ENCODE measurements at regions not wholly inside any gene's neighbourhood (a gene's known extent, or its start where the extent isn't known, plus 50 kb on each side); places are given as distances from the start of the nearest gene placed in this dataset.
"Not testable (repeated sequence)": the region's sequence is repeated elsewhere in the genome, so short reads cannot be mapped to it uniquely, and the experiment has no call there.

DNA sequence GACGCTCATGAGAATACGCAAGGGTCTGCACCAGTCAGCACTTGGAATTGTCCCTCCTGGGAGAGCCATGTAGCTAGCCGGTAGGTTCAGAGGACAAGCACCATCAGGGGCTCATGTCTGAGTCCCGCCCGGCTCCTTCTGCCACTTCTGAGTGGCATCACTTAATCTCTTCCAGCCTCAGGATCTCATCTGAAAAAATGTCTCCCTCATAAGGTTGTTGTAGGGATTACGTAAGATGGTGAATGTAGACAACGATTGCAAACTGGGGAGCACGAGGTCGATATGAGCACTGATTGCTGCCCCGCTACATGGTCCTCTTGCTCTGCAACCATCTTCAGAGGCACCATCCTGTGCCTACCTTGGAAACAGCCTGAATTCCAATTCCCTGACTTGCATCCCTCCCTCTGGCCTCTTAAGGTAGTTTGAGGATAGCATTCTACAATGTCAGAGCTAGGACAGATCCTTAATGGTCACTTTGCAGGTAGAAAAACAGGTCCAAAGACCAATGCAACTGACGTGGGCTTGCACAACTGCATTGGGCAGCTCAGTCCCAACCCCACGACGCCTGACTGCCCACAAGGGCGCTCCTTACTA lies 115.8 kb upstream of the TMEM45B start:
- no peak for DNase-seq (ENCODE audit: low read depth)

DNA sequence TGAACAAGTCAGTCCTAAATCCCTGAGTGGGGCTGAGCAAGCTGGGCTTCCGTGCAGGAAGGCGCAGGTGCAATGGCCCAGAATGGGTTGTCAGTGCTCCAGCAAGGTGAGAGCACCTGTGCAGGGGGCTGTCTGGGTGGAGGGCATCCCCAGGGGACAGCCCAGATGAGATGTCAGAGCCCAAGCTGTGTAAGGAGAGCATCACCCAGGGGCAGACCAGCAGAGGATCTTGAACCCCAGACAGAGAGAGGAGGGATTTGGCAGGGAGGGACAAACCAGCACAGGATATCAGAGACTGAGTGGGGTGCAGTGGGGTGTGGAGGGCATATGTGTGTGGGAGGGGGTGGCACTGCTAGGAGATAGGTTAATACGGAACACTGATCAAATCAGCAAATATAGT lies 114.9 kb upstream of the TMEM45B start:
- DNase-seq (ENCODE audit: low read depth) = no peak

DNA sequence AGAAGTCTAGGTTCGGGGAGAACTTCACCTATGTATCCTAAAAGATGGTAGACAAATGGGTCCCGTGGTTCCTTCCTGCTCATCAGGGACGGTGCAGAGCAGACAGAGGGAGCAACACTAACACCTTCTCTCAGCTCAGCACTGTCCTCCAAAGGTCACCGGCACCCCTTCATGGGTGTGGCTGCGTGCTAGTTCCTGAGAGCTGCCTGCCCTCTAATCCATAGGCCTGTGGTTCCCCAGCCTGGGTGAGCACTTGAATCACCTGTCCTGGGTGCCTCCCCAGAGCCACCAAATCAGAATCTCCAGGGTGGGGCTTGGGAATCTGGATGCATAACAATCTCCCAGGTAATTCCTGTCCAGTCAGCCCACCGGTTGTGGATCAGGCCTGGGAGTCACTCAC lies 113.9 kb upstream of the TMEM45B start:
- no peak for DNase-seq (ENCODE audit: low read depth)

DNA sequence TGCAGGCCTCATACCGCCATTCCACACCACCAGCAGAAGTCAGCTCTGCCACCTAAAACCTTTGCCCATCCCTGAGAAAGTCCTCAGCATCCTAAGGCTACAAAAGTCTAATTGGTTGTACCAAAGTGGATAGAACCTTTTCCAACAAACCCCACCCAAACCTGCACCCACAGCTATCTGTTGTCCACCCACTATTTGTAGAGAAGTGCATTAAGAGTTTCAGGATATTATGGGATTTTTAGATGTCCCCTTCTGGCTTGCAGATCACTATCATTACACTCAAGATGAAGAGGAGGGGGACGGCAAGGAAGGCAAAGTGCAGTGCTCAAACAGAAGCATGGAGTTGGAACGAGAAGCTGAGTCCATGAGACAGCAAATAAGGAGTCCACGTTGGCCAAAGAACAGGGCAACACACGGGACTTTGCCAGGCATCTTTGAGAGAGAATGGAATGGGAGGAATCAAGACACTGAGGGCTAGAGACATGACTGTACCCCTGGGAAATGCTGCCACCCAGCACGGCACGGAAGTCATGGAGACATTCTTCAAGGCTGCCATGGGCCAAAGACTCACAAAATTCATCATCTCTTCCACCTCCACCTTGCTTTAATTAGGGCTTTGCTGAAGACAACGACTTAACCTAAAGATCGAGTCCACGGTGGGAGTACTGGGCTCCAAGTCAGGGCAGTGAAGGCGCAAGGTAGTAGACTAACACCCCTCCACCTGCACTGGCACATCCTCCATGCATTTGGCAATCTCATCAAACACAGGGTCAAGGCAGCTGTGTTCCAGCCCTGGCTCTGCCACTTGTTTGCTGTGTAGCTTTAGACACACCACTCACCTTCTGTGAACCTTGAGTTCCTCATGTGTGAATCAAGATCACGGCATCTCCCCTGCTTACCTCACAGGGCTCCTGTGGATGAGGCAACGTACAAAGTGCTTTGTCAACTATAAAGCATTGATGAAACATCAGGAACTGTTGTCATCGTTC lies 112.9 kb upstream of the TMEM45B start:
- DNase-seq (ENCODE audit: low read depth) = no peak

DNA sequence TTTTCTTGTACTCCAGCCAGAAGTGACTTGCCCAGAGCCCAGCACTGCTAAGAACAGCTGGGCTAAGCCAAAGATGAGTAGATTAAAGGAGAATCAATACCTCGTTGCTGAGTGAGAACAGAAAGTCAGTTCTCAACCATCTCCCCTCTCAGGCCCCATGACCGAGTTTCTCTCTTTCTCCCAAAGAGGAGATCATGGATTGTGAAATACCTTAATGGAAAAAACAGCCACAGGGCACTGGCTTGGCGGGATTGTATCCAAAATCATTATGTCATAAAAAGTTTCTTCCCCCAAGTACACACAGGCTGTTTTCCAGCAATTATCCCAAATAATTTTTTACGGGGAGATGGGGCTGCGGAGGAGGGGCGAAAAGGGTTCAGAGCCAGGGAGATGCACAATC lies 111.8 kb upstream of the TMEM45B start:
- DNase-seq (ENCODE audit: low read depth) = no peak

DNA sequence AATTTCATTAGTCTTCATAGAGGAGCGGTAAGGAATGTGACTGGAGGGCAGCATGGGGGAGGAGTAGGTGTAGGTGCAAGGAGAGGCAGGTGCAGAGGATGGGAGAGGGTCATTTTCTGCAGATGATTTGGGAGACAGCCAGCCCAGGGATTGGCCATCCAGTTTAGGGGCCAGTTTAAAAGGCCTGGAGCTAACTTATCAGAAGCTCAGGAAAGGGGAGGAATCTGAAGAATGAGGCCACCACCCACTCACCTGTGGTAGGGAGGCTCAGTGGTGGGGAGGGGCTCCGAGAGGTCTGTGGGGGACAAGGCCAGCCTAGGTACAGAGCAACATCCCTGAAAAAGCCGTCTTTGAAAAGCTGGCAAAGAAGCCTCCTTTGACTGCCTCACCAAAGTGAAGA lies 110.8 kb upstream of the TMEM45B start:
- no peak for DNase-seq (ENCODE audit: low read depth)

DNA sequence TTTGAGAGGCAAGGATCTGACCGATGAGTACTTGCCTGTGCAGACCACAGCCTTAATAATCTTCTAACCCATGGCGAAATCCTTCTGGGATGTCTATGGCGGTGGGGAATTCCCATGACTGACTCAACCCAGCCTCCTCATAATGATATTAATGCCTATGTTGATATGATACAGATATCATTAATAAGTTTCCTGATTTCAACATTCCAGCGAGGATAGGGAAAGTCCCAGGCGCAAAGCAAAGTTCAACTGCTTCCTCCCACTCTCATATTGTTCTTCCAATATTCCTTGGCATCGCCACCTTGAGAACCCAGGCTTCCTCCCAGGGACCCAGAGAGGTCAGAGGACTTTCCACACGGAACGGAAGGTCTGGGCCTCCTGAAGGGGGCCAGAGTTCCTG lies 110.3 kb upstream of the TMEM45B start:
- DNase-seq (ENCODE audit: low read depth) = no peak

DNA sequence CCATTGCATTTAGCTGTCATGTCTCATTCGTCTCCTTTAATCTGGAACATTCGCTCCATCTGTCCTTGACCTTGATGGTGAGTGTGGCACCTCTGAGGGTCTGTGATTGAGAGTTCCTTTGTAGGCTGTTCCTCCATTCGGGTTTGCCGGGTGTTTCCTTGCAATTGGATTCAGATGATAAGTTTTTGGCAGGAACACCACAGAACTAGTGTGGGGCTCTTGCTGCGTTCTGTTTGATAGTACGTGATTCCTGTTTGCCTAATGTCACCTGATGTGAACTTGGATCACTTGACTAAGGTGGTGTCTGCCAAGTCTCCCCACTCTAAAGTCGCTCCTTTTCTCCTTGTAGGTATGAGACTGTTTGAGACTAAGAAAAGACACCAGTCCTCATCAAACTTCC lies 109.7 kb upstream of the TMEM45B start:
- DNase-seq (ENCODE audit: low read depth) = no peak

DNA sequence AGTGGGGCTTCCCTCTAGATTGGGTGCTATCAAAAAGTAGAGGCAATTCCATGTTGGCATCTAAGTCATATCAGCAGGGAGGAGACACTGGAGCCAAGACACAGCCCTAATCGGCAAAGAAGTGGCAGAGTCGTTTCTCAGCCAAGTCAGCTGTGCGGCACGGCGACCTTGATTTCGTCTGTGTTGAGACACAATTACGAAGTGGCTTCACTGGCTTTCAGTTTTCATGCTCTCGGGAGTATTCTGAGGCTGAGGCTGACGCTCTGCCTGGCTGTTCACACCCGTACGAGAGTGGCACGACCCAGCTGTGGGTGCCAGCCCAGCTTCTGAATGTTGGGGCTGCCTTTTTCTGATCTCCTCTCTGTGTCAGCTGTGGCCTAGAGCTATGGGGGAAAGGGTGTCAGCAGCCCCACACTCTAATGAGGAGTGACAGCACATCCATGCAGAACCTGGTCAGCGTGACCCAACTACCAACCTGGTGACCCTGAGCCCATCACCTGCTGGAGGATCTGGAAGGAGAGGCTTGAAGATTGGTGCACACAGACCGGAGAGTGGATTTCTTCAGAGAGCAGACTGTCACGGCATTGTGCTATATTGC lies 105.7 kb upstream of the TMEM45B start:
- DNase-seq (ENCODE audit: low read depth) = no peak

DNA sequence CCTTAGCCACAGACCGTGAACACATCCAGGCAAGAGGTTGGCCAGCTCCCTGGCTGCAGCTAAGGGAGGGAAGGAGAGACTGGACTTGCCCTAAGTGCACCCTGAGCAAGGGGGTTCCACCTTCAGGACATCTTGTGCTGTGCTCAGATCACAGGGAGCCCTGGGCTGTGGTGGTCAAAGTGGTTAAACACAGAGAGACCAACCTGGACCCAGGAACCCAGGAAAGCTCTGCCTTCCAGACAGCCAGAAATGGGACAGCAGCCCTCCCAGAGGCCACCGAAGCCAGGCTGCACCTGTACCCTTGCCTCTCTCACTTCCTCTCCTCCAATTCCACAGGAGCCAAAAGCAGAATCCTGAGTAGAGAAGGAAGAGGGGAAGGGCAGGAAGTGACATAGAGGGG lies 105.2 kb upstream of the TMEM45B start:
- no peak for DNase-seq (ENCODE audit: low read depth)

DNA sequence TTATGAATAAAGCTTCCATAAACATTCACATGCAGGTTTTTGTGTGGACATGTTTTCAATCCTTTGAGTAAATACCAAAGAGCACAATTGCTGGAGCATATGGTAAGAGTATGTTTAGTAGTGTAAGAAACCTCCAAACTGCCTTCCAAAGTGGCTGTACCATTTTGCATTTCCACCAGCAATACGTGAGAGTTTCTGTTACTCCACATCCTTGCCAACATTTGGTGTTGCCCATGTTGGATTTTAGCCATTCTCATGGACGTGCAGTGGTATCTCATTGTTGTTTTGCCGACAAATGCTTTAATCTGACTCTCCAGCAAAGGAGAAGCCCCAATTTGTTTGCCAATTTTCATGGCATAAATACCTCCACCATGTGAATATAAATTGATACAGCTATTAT lies 103.9 kb upstream of the TMEM45B start:
- DNase-seq (ENCODE audit: low read depth) = no peak

DNA sequence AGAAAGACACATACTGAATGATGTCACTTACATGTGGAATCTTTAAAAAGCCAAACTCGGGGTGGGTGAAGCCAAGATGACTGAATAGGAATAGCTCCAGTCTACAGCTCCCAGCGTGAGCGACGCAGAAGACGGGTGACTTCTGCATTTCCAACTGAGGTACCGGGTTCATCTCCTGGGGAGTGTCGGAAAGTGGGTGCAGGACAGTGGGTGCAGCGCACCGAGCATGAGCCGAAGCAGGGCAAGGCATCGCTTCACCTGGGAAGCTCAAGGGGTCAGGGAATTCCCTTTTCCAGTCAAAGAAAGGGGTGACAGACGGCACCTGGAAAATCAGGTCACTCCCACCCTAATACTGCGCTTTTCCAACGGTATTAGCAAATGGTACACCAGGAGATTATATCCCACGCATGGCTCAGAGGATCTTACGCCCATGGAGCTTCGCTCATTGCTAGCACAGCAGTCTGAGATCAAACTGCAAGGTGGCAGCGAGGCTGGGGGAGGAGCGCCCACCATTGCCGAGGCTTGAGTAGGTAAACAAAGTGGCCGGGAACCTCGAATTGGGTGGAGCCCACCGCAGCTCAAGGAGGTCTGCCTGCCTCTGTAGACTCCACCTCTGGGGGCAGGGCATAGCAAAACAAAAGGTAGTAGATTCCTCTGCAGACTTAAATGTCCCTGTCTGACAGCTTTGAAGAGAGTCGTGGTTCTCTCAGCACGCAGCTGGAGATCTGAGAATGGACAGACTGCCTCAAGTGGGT lies 103.0 kb upstream of the TMEM45B start:
- not testable (repeated sequence) for DNase-seq (ENCODE audit: low read depth)

DNA sequence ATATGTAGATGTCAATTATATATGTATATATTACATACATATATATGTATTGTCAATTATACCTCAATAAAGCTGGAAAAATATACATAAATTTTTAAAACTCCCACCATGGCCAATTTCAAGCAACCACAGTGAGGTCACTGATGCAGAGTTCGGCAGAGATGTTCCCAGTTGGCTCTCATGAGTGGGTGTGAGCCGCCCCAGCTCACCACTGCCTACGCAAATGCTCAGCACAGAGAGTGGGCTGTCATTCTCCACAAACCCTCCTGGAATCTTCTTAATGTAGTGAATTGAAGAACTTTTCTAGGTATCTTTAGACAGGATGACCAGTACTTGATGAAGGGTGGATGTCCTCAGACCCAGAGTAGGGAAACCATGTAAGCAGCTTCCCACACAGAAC lies 96.6 kb upstream of the TMEM45B start:
- DNase-seq (ENCODE audit: low read depth) = no peak

DNA sequence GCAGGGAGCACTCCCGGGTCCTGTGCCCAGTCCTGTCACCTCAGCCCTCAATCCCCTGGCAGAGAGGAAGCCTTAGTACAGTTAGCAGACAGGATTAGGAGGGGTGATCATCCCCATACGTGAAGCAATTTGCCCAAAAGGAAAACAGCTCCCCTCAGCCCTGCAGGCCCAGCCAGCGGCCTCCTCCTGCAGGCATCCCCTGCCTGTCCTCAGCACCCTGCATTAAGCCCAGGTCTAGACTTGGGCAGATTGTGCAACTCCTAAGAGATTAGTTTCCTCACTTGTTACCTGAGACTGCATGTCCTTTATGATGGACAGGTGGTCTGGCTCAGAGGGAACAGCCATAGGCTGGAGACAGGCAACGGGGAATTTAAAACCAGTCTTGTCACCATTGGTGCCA lies 95.5 kb upstream of the TMEM45B start:
- DNase-seq (ENCODE audit: low read depth) = no peak

DNA sequence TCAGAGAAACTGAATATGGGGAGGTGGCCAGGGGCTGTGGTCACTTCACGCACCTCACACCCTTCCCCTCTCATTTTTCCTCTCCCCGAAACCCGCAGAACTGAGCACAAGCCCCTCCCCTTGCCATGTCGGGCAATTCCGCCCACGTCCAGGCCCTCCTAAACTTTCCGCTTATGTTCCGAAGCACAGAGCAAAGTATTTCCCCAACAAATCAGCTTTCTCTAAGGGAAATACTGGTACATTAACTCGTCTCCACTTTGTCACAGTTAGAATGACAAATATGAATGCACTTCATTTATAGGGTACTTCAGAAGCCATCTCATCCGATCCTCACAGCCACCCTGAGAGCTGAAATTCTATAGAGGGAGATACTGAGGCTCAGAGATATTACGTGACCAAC lies 94.7 kb upstream of the TMEM45B start:
- DNase-seq (ENCODE audit: low read depth) = no peak

DNA sequence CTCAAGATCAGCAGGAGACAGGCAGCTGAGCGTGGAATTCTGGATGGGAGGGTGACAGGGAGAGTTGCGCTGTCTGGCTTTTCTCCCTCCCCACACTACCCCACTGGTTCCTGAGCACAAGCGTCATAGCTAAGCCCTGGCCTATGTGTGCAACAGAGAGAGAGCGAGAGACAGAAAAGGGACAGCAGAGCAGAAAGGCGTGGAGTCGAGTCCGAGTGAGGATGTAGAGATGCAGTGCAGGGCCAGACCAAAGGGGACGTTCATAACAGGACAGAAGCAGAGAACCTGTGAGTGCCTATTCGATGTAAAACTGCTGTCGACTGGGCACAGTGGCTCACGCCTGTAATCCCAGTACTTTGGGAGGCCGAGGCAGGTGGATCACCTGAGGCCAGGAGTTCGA lies 94.0 kb upstream of the TMEM45B start:
- no peak for DNase-seq (ENCODE audit: low read depth)

DNA sequence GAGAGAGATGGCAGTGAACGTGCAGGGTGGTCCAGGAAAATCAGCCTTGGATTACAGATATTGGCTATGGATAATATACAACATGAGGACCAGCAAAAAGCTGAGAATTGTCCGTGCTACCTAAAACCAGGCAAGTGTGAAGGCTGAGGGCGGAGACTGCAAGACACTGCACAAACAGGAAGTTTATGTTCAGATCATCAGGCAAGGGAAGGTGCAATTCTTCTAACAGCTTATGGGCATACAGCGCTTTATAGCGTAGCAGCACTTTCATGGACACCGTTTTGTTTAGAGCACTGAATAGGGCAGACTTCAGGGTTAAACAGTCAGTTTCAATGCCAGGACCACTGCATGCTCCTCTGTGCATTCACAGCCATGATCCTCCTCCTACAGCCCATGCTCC lies 93.1 kb upstream of the TMEM45B start:
- no peak for DNase-seq (ENCODE audit: low read depth)

DNA sequence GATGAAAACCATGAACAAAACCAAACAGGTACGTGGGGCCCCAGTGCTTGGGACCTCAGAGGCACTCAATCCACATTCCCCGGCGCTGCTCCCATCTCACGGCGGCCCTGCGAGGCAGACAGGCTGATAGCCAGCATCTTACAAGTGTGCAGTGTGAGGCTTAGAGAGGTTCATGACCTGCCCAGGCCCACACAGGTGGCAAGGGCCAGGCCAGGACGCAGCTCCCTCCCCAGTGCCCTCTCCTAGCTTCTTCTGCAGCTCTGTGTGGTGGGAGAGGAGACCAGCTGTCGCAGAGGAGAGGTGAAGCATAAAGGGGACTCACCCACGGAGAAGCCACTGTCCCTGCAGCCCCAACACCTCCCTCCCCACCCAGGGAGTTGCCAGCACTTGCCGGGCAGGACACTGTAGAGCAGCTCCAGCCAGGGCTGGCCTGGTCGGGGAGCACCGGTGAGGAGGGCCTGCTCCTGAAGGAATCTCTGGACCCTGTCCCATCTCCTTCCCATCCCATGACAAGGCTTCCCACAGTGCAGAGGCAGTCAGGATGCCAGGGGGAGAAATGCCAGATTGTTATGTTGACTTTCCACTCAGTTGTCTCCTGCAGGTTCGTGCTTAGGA lies 92.4 kb upstream of the TMEM45B start:
- DNase-seq (ENCODE audit: low read depth) = no peak

DNA sequence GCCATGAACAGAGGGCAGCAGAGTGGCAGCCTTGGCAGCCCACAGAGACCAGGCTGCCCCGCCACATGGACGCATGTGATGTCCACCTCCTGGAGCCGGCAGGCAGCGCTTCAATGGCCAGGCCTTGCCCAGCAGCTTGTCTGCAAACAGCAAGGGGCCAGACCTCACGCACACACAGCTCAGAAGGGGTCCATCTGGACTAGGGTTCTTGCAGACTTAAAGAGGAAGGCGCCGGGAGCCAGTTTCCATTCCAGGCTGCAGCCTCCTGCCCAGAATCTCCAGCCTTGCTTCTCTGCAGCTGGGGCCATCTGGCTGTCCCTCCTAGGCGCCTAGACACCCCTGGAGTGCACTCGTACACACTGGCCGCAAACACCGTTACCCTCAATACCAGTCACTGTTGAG lies 91.9 kb upstream of the TMEM45B start:
- DNase-seq (ENCODE audit: low read depth) = no peak

DNA sequence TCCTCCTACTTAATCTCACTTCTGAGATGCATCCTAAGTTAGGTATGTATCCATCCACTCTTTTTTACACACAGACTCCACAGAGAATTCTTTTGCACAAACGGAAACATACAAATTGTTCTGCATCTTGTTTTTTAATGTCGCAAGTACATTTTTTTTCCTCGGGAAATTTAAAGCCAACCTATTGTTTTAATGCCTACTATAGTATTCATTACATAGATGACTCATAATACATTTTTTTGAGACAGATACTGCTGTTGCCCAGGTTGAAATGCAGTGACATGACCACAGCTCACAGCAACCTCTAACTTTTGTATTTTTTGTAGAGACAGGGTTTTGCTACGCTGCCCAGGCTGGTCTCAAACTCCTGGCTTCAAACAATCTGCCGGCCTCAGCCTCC lies 90.8 kb upstream of the TMEM45B start:
- DNase-seq (ENCODE audit: low read depth) = no peak

DNA sequence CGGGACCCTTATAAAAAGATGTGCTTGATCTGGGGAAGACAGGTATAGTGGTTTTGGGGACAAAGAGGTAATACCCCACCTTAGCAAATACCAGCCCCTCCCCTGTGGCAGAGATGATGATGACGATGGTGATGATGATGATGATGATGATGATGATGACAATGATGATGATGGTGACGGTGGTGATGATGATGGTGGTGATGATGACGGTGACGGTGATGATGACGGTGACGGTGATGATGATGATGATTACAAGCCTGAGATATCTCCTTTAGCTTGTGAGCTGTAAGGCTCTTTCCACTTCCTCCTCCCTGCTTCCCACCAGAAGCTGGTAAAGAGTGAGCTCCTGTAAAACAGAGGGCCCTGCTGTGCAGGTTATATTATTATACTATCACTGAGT lies 89.5 kb upstream of the TMEM45B start:
- DNase-seq (ENCODE audit: low read depth) = no peak

DNA sequence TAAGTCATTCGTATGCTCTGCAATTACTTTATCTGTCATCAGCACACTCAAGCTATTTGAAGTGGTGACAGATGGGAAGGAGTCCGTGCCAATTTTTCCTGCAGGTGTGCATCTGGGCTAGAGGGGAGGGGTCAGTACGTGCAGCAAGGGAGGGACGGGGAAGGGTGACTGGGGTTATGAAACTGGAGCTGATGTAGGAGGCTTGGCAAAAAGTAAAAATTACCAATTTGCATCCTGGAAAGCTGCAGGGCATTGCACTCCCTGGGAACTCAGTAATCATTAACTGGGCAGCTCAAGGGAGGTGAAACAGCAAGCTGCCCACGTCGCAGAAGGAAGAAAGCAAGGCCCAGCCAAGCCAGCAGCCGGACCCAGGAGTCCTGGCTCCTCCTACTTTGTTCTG lies 87.1 kb upstream of the TMEM45B start:
- no peak for DNase-seq (ENCODE audit: low read depth)
